Right lobe of liver (tissue), 4 donors: ENCODE measurements at regions not wholly inside any gene's neighbourhood (a gene's known extent, or its start where the extent isn't known, plus 50 kb on each side); places are given as distances from the start of the nearest gene placed in this dataset.

Experiments
- CTCF ChIP-seq, 4 donors: fragments of 200-600 bp in 3 of 4; fragments of 450-650 bp in 1 of 4; IDR thresholded peaks; one replicate each; pipeline versions ENCODE4 v1.5.1 to v1.8.0; 2016 to 2022; ENCODE audit warnings: antibody characterized with exemption in 4 of 4, mild to moderate bottlenecking in 2 of 4
- POLR2A ChIP-seq: fragments of 450-650 bp; IDR thresholded peaks from one replicate; pipeline ENCODE4 v1.6.1; 2017; ENCODE audit warnings: antibody characterized with exemption, mild to moderate bottlenecking
- donor health status: DM: no; HTN: no; CAD: no.
- donor health status: DM: no; HTN: no; CAD: no.
- donor health status: DM: no; HTN: yes; CAD: no.

GRCh38 chr7:91549878-91550277 is 285.6 kb downstream of the FZD1 start:
- TF ChIP-seq CTCF (IDR thresholded peaks at IDR 0.05) (no peak), POLR2A (no peak)
